ENCODE measurements at regions not wholly inside any gene's neighbourhood (a gene's known extent, or its start where the extent isn't known, plus 50 kb on each side); places are given as distances from the start of the nearest gene placed in this dataset.

DNA sequence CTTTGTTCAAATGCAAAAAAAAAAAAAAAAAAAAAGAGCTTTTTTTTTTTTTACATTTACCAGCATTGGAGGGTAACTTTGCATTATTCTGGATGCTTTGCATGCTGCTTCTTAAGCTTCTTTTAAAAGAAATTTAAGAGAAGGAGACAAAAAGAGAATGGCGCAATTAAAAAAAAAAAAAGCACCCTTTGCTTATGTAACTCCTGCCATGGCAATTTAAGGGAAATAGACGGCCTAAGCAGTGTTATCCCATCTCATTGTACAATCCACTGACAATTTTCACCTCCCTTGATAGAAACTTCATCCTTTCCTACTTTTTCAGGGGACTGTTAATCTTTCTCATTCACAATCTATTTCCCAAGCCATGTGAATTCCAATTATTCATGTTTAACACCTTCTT lies 129.8 kb downstream of the KCTD12 start:
- H3K27me3 ChIP-seq, result no peaks in the 10 kb centered on the region
- TF ChIP-seq EP300 (IDR thresholded peaks at IDR 0.05) (no peak), POLR2A (IDR thresholded peaks at IDR 0.05) (no peak)
- TF ChIP-seq, protein P1, sequence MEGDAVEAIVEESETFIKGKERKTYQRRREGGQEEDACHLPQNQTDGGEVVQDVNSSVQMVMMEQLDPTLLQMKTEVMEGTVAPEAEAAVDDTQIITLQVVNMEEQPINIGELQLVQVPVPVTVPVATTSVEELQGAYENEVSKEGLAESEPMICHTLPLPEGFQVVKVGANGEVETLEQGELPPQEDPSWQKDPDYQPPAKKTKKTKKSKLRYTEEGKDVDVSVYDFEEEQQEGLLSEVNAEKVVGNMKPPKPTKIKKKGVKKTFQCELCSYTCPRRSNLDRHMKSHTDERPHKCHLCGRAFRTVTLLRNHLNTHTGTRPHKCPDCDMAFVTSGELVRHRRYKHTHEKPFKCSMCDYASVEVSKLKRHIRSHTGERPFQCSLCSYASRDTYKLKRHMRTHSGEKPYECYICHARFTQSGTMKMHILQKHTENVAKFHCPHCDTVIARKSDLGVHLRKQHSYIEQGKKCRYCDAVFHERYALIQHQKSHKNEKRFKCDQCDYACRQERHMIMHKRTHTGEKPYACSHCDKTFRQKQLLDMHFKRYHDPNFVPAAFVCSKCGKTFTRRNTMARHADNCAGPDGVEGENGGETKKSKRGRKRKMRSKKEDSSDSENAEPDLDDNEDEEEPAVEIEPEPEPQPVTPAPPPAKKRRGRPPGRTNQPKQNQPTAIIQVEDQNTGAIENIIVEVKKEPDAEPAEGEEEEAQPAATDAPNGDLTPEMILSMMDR (IDR thresholded peaks at IDR 0.05), result no peak
- H3K27ac ChIP-seq, result no peak overlapping the region
- H3K9me3 ChIP-seq, result no peaks in the 10 kb centered on the region
- 84 to 86% methylated on average over 2 of the region's 2 CpGs for WGBS, 2 donors
- peaks cover 0 to 6% (median 0%) of the 10 kb centered on the region in 4 donors for H3K4me1 ChIP-seq
- H3K36me3 ChIP-seq, result no peaks in the 10 kb centered on the region
- no peak for DNase-seq (ENCODE audit: low spot score in 2 of 2)
- H3K4me3 ChIP-seq, result no peak overlapping the region

DNA sequence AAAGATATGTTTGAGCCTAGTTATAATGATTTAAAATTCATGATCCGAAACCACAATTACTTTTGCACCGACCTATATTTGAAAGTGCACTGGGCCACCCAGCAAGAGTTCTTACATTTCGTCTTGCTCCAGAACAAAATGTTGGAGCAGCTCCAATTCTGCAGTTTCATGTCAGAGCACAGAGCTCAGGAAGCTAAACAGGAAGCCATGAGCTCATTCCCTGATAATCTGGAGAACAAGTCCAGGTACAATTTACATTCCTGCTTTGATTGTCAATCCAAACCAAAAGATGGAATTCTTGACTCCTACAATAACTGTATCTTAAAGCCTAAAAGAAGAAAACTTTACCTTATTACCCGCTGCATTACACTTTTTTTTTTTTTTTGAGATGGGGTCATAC lies 131.8 kb downstream of the KCTD12 start:
- H3K36me3 ChIP-seq, result no peaks in the 10 kb centered on the region
- DNase-seq (ENCODE audit: low spot score in 2 of 2), result peak in 1 of 2 donors; percentile 43
- peak in 1 of 2 donors; percentile 9 for TF ChIP-seq EP300 (IDR thresholded peaks at IDR 0.05)
- TF ChIP-seq, protein P1 (IDR thresholded peaks at IDR 0.05), result no peak
- 49 to 50% methylated on average over 4 of the region's 4 CpGs for WGBS, 2 donors
- peaks cover 0 to 6% (median 0%) of the 10 kb centered on the region in 4 donors for H3K4me1 ChIP-seq
- H3K9me3 ChIP-seq, result no peaks in the 10 kb centered on the region
- no peak overlapping the region for H3K27ac ChIP-seq
- no peaks in the 10 kb centered on the region for H3K27me3 ChIP-seq
- H3K4me3 ChIP-seq, result no peak overlapping the region

DNA sequence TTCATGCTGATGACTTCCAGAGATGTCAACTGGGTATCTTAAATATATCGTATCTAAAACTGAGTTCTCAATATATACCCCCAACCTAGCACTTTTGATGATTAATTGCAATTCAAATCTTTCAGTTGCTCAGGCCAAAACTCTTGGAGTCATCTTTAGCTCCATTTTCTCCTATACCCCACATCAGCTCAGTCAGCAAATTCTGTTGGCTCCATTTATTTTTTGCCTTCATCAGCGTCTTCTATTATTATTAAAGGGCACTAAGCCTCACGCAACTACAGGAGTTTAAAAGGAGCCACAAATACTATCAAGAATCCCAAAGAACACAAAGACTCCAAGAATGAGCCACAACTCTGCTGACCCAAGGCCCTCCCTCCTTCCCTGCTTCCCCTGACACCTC lies 134.9 kb downstream of the KCTD12 start:
- no peak overlapping the region for H3K27ac ChIP-seq
- 90 to 92% methylated on average over 3 of the region's 3 CpGs for WGBS, 2 donors
- no peak overlapping the region for H3K4me3 ChIP-seq
- H3K9me3 ChIP-seq, result no peaks in the 10 kb centered on the region
- H3K27me3 ChIP-seq, result no peaks in the 10 kb centered on the region
- peaks cover 0 to 6% (median 0%) of the 10 kb centered on the region in 4 donors for H3K4me1 ChIP-seq
- H3K36me3 ChIP-seq, result no peaks in the 10 kb centered on the region
- no peak for DNase-seq (ENCODE audit: low spot score in 2 of 2)
- TF ChIP-seq POLR2A (IDR thresholded peaks at IDR 0.05) (no peak), EP300 (IDR thresholded peaks at IDR 0.05) (no peak)
- TF ChIP-seq, protein P1 (IDR thresholded peaks at IDR 0.05), result no peak

DNA sequence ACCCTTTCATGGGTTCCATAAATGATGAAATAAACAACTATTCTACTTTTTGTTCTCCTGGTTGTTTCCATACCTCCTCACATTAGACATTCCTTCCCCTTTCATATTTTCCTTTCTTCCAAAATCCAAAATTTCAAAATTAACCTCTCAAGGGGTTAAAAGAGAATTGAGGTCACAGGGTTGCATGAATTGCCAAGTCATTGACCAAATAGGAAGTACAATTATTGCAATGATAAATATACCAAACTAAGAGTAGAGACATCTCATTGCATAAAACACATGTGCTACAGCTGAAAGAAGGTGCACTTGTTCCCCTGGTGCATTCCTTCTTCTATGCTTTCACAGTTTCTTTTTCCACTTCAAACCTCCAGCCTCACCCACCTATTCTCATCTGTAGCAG lies 136.1 kb downstream of the KCTD12 start:
- Histone ChIP-seq H3K27me3 (no peaks in the 10 kb centered on the region), H3K4me3 (no peak overlapping the region), H3K9me3 (no peaks in the 10 kb centered on the region), H3K36me3 (no peaks in the 10 kb centered on the region), H3K27ac (no peak overlapping the region), H3K4me1 (peaks cover 0 to 12% (median 0%) of the 10 kb centered on the region in 4 donors)
- no peak for DNase-seq (ENCODE audit: low spot score in 2 of 2)
- TF ChIP-seq EP300 (IDR thresholded peaks at IDR 0.05), result no peak
- TF ChIP-seq, protein P1 (IDR thresholded peaks at IDR 0.05), result no peak
- no peak for TF ChIP-seq POLR2A (IDR thresholded peaks at IDR 0.05)

DNA sequence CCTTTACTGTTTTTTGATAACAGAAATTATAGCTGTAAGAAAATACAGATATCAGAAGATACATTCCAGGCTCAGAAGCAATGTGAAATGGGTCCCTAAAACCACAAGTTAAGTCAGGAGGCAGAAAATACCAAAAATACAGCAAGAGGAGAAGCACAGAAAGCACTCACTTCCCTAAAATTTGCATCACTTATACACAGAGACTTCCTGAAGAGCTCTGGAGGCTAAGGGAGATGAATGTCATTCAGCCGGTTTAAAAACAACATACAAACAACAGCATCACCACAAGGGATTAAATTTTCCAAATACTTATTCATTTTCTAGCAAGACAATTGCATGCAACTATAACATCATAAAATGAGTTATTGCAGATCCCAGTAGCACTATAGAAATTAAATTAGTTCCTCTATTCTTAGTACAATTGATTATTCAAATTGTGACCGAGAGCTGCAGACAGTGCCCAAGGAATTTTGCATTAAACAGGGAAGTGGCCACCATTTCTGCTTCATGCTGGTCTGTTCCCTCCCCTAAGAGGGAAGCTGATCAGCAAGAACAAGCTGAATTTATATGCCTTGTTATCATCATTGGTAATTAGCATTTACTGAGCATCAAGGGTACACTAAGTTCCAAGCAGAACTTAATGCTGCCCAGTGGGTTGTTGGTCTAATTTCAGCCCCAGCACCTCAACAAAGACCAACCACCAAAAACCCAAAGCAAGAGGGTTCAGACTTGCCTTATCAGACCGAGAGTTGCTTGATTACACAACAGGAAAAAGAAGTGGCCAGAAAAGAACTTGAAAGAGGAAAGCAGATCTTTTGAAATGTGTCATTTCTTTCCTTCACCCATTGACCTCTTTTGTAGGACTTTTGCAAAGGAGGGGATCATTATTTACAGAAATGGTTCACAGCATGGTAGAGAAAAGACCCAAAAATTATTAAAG lies 140.7 kb downstream of the KCTD12 start:
- H3K36me3 ChIP-seq, result no peaks in the 10 kb centered on the region
- WGBS, 2 donors, result 33 to 40% methylated on average over 3 of the region's 3 CpGs
- peak overlapping the region in 1 of 4 donors; percentile 19 for H3K27ac ChIP-seq
- H3K4me3 ChIP-seq, result no peak overlapping the region
- TF ChIP-seq, protein P1 (IDR thresholded peaks at IDR 0.05), result no peak
- no peak for TF ChIP-seq POLR2A (IDR thresholded peaks at IDR 0.05)
- peak in 1 of 2 donors; percentile 40 for TF ChIP-seq EP300 (IDR thresholded peaks at IDR 0.05)
- H3K27me3 ChIP-seq, result no peaks in the 10 kb centered on the region
- peaks cover 0 to 15% (median 2%) of the 10 kb centered on the region in 4 donors for H3K9me3 ChIP-seq
- H3K4me1 ChIP-seq, result peaks cover 0 to 6% (median 0%) of the 10 kb centered on the region in 4 donors
- no peak for DNase-seq (ENCODE audit: low spot score in 2 of 2)

Data from tibial nerve (tissue), 4 donors.